SK-N-MC (cell line): ENCODE measurements at regions not wholly inside any gene's neighbourhood (a gene's known extent, or its start where the extent isn't known, plus 50 kb on each side); places are given as distances from the start of the nearest gene placed in this dataset.

Experiments used
- DNase-seq: peaks from one replicate; pipeline ENCODE4 v3.0.0-alpha.2; 2011; ENCODE audit warnings: low read depth, low spot score
- H3K27ac ChIP-seq: fragments of 200-600 bp; sonication (generic); 2 replicates; pipeline ENCODE4 v1.5.1; 2016; ENCODE audit warnings: mixed run types
- H3K36me3 ChIP-seq: fragments of 200-600 bp; sonication (generic); 2 replicates; pipeline ENCODE4 v1.6.1; 2017; ENCODE audit warnings: antibody characterized with exemption, low read length, mixed read lengths; ENCODE audit not compliant: insufficient read depth
- H3K4me3 ChIP-seq: fragments of 200-600 bp; sonication (generic); 2 replicates; pipeline ENCODE4 v1.5.1; 2016
- H3K9ac ChIP-seq: fragments of 200-600 bp; sonication (generic); 2 replicates; pipeline ENCODE4 v1.8.0; 2017; ENCODE audit warnings: mixed run types, mixed read lengths; ENCODE audit not compliant: insufficient read length
- H3K9me3 ChIP-seq: fragments of 200-600 bp; sonication (generic); 2 replicates; pipeline ENCODE4 v1.6.1; 2017; ENCODE audit warnings: low read depth, mild to moderate bottlenecking, antibody characterized with exemption, low read length, moderate library complexity, mixed read lengths
- EZH2 ChIP-seq: fragments of 200-600 bp; sonication (generic); IDR thresholded peaks from one replicate; pipeline ENCODE4 v1.6.1; 2017; ENCODE audit warnings: antibody characterized with exemption
- FOXP2 ChIP-seq: optimal IDR thresholded peaks from 2 replicates; pipeline ENCODE3; 2011; ENCODE audit warnings: mild to moderate bottlenecking, moderate library complexity; ENCODE audit not compliant: insufficient read depth; ENCODE audit errors: extremely low read length, control extremely low read depth
- POLR2AphosphoS5 ChIP-seq: IDR thresholded peaks from 2 replicates; pipeline ENCODE4 v1.6.1; 2012; ENCODE audit warnings: mild to moderate bottlenecking, low read depth, low read length, borderline replicate concordance

DNA sequence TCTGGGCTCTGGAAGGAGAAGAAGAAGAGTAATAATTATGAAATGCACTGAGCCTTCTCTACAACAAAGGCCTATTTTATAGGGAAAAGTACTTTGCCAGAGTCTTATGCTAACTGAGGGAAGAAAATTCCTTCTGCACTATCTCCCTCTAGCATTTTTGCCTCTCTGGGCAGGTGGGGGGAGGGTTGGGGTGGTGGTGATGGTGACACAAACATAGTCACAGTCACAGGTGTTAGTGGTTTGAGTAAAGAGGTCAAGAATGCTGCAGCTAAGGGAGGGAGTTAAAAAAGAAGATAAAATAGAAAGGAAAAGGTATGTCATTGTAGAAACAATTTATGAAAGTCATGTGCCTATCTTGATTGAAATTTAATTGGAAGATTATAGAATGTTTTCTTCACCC, 140.8 kb upstream of the COL3A1 start:
- H3K4me3 ChIP-seq = no peak overlapping the region
- no peak overlapping the region for H3K27ac ChIP-seq
- no peaks in the 10 kb centered on the region for H3K9me3 ChIP-seq
- no peaks in the 10 kb centered on the region for H3K36me3 ChIP-seq
- TF ChIP-seq FOXP2 (no peak), EZH2 (no peak), POLR2AphosphoS5 (no peak)
- no peak for DNase-seq
- H3K9ac ChIP-seq = no peak overlapping the region

DNA sequence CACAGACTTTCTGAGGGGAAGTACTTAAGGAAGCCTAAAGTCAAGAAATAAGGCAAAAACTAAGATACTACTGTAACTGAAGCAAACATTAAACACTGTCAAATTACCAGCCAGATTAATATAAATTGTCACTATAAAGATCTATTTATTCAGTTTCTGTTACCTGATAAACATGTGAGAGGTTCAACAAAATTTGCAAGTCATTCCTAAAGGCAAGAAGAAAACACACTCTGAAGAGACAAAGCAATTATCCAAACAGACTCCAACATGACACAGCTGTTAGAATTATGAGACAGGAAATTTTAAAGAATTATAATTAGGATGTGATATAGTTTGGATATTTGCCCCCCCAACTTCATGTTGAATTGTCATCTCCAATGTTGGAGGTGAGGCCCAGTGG, 140.4 kb upstream of the COL3A1 start:
- Histone ChIP-seq H3K27ac (no peak overlapping the region), H3K36me3 (no peaks in the 10 kb centered on the region), H3K9me3 (no peaks in the 10 kb centered on the region), H3K4me3 (no peak overlapping the region), H3K9ac (no peak overlapping the region)
- TF ChIP-seq POLR2AphosphoS5 (no peak), EZH2 (no peak), FOXP2 (no peak)
- DNase-seq = no peak

DNA sequence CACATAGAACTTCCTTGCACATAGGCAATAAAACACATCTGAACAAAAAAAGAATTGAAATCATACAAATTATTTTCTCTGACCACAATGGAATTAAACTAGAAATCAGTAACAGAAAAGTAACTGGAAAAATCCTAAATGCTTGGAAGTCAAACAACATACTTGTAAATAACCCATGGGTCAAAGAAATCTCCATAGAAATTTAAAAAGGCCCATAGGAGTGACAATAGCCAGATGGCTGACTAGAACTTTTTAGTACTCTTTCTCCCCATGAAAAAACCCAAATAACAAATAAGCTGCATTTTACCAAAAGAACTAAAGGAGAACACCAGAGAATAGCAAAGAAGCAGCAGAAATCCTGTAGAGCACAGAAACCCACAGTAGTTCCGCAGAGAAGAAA, 139.2 kb upstream of the COL3A1 start:
- Histone ChIP-seq H3K36me3 (no peaks in the 10 kb centered on the region), H3K27ac (no peak overlapping the region), H3K9ac (no peak overlapping the region), H3K4me3 (no peak overlapping the region), H3K9me3 (no peaks in the 10 kb centered on the region)
- no peak for DNase-seq
- TF ChIP-seq POLR2AphosphoS5 = no peak

DNA sequence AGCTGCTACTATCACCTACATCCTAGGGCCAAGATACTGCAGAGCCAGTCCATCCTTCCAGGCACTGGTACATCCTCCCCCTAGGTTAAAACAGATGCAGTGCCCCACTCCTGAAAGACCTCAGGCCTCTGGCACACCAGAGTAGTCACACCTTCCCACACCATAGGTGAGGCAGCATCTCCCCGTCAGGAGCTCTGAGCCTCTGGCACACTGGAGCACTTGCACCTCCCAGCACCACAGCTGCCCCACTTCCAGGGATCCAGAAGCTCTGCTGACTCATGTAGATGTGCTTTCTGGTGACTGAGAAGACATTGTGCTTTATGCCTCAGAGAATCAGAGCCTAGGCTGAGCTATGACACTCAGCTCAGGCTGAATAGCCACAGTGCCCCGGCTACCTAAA, 138.4 kb upstream of the COL3A1 start:
- no peaks in the 10 kb centered on the region for H3K9me3 ChIP-seq
- H3K36me3 ChIP-seq = no peaks in the 10 kb centered on the region
- H3K4me3 ChIP-seq = no peak overlapping the region
- no peak overlapping the region for H3K9ac ChIP-seq
- no peak for DNase-seq
- no peak overlapping the region for H3K27ac ChIP-seq
- TF ChIP-seq POLR2AphosphoS5 (no peak), FOXP2 (no peak), EZH2 (no peak)

DNA sequence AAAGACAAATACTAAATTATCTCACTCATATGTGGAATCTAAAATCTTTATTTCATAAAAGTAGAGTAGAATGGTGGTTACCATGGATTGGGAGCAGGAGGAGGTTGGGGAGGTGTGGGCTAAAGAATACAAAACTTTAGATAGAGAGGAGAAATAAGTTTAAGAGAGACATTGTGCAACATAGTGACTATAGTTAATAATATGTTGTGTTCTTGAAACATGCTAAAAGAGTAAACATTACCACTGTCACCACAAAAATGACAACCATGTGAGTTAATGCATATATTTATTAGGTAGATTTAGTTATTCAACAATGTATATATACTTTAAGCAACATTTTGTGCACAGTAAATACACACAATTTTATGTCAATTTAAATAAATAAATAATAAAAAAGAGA, 128.5 kb upstream of the COL3A1 start:
- no peak for TF ChIP-seq EZH2
- no peak overlapping the region for H3K27ac ChIP-seq
- no peaks in the 10 kb centered on the region; the same call in 1 of the 2 replicates for H3K36me3 ChIP-seq
- H3K4me3 ChIP-seq = no peak overlapping the region
- H3K9me3 ChIP-seq = peaks cover 2% of the 10 kb centered on the region; the same call in 1 of the 2 replicates
- H3K9ac ChIP-seq = no peak overlapping the region
- no peak for DNase-seq

DNA sequence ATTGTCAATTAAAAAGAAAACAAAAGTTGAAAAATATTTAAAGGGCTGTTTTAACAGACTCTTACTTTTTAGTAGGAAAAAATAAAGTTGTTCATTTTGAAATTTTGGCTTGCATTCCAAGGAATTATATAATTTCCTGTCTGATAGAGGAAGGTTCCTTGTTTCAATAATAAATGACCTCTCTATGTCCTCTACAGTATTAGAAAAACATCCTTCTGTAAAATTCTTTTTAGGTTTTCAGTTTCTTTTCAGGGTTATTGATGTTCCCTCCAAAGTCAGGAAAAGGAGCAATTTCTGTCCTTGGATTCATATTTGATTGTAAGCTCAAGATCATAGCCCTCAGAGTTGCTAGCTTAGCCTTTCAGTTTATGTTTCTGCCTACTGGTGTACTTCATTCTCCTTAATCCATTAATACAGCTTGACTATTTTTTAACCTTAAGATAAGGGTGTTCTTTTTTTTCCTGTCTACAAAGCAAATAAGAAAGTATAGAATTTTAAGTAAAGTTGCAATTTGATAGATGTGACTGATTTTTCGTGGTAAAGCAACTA, 125.2 kb upstream of the COL3A1 start:
- TF ChIP-seq EZH2 = no peak
- H3K36me3 ChIP-seq = no peaks in the 10 kb centered on the region; the same call in 1 of the 2 replicates
- DNase-seq = no peak
- no peak overlapping the region for H3K27ac ChIP-seq
- H3K9me3 ChIP-seq = peaks cover 2% of the 10 kb centered on the region; the same call in 1 of the 2 replicates
- no peak overlapping the region for H3K4me3 ChIP-seq
- no peak overlapping the region for H3K9ac ChIP-seq

DNA sequence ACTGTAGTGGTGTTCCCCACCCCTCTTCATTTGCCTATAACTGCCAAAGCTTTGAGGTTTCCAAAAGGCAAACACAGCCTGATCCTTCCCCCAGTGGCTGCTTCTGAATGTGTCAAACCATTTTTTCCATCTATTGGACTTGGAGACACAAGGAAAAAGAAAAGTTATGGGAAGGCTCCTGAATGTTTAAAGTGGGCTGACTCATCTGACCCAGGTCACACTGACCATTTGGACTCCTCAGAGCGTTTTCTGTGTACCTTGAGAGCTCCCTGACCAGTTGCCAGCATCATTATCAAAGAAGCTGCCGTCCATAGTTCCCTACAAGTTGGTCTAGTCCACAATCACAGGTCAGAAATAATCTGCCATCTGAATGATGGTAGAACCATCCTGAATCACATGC, 123.4 kb upstream of the COL3A1 start:
- H3K9me3 ChIP-seq = no peaks in the 10 kb centered on the region
- no peak overlapping the region for H3K27ac ChIP-seq
- H3K36me3 ChIP-seq = no peaks in the 10 kb centered on the region; the same call in 1 of the 2 replicates
- no peak for DNase-seq
- H3K9ac ChIP-seq = no peak overlapping the region
- TF ChIP-seq FOXP2 (no peak), EZH2 (no peak), POLR2AphosphoS5 (no peak)
- no peak overlapping the region for H3K4me3 ChIP-seq

DNA sequence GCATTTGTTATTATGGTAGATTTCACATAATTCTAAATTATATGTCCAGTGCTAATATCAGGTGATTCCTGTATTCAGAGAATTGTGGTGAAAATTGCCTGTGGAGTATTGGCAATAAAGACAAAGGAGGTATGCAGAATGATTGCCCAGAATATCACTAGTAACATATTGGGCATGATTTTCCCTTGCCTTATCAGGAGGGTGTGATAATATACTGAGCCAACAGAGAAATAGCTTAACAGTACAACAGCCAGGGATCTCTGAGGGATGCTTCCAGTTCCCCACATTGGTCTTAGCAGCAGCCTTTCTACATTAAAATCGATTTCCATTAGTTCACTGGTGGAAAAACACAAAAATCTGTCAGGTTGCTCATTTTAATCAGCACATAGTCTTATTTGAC, 122.9 kb upstream of the COL3A1 start:
- H3K4me3 ChIP-seq = no peak overlapping the region
- TF ChIP-seq EZH2 = no peak
- TF ChIP-seq POLR2AphosphoS5 = no peak
- H3K9ac ChIP-seq = no peak overlapping the region
- no peak overlapping the region for H3K27ac ChIP-seq
- no peaks in the 10 kb centered on the region; the same call in 1 of the 2 replicates for H3K36me3 ChIP-seq
- no peak for DNase-seq
- H3K9me3 ChIP-seq = no peaks in the 10 kb centered on the region

DNA sequence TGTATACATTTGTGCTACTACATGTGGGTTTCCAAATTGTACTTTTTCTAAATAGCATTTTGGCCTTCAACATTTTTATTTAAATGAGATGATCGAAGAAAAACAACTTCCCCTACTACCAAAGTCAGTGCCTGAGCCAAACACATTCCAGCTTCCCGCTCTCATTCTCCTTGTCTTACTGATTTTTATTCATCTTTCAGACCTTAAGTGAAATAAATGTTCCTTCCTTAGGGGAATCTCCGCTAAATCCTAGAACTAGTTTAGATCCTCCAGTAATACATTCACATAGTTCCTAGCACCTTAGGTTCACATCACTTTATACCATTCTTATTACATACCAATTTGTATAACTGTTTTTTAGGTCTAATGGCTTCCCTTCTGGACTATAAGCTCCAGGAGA, 122.3 kb upstream of the COL3A1 start:
- no peak for DNase-seq
- H3K36me3 ChIP-seq = no peaks in the 10 kb centered on the region; the same call in 1 of the 2 replicates
- H3K27ac ChIP-seq = no peak overlapping the region
- H3K9ac ChIP-seq = no peak overlapping the region
- no peak for TF ChIP-seq EZH2
- no peak for TF ChIP-seq POLR2AphosphoS5
- no peak for TF ChIP-seq FOXP2
- H3K4me3 ChIP-seq = no peak overlapping the region
- no peaks in the 10 kb centered on the region for H3K9me3 ChIP-seq
